Vagina (tissue), 2 donors: ENCODE measurements at regions not wholly inside any gene's neighbourhood (a gene's known extent, or its start where the extent isn't known, plus 50 kb on each side); places are given as distances from the start of the nearest gene placed in this dataset.

Experiments used
- POLR2A ChIP-seq, 2 donors: fragments of 450-650 bp; IDR thresholded peaks; one replicate each; pipeline ENCODE4 v1.6.1; 2017; ENCODE audit warnings: antibody characterized with exemption in 2 of 2, mild to moderate bottlenecking in 2 of 2, moderate library complexity in 2 of 2
- POLR2AphosphoS5 ChIP-seq, 2 donors: sonication (generic); formaldehyde crosslinking; IDR thresholded peaks; one replicate each; pipeline ENCODE4 v1.9.0; 2017; ENCODE audit warnings: antibody characterized with exemption in 2 of 2, mild to moderate bottlenecking in 2 of 2, low read depth in 1 of 2; ENCODE audit not compliant: insufficient read depth in 1 of 2
- TF ChIP-seq, protein P1 (sequence below), 3 experiments: fragments of 450-650 bp in 2 of 3; fragments of 200-600 bp in 1 of 3; sonication (generic) in 1 of 3; IDR thresholded peaks; one replicate each; pipeline ENCODE4 v1.5.1; 2017 to 2019; ENCODE audit warnings: antibody characterized with exemption in 3 of 3, mild to moderate bottlenecking in 2 of 3, moderate library complexity in 2 of 3

DNA sequence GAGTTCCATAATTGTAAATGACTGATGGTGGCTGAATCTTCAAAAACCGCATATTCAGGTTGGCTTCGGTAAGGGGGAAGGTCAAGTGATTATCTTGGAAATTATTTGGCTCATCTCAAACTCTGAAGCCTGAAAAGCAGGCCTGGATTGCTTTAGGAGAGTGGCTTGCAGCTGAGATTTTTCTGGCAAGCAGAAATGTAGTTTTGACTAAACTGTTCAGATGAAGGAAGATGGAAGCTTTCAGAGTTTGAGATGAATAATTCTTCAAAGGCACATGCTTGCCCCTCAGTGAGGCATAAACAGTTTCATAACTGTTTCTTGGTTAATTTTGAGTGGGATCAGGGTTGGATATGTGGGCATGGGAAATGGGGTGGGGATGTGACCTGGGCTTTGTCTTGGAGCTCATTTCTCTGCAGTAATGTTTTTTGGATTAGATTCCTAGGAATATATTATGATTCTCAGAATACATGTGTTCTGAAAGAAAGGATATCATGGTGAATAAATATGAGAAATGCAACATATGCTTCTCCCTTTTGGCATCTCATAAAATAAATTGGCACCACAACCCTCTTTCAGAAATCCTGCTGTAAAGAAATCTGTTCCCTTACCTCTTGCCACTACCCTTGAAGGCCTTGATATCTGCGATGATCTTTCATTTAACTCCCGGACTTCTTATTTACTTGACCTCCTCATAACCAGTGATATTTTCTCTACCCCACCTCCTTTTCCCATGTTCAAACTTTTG lies 469.2 kb downstream of the ADRA2A start:
- TF ChIP-seq, protein P1, sequence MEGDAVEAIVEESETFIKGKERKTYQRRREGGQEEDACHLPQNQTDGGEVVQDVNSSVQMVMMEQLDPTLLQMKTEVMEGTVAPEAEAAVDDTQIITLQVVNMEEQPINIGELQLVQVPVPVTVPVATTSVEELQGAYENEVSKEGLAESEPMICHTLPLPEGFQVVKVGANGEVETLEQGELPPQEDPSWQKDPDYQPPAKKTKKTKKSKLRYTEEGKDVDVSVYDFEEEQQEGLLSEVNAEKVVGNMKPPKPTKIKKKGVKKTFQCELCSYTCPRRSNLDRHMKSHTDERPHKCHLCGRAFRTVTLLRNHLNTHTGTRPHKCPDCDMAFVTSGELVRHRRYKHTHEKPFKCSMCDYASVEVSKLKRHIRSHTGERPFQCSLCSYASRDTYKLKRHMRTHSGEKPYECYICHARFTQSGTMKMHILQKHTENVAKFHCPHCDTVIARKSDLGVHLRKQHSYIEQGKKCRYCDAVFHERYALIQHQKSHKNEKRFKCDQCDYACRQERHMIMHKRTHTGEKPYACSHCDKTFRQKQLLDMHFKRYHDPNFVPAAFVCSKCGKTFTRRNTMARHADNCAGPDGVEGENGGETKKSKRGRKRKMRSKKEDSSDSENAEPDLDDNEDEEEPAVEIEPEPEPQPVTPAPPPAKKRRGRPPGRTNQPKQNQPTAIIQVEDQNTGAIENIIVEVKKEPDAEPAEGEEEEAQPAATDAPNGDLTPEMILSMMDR (IDR thresholded peaks at IDR 0.05) = no peak
- no peak for TF ChIP-seq POLR2A (IDR thresholded peaks at IDR 0.05)
- TF ChIP-seq POLR2AphosphoS5 (IDR thresholded peaks at IDR 0.05; ENCODE audit: insufficient read depth in 1 of 2, low read depth in 1 of 2) = no peak
